HUES48 (cell line): ENCODE measurements at regions not wholly inside any gene's neighbourhood (a gene's known extent, or its start where the extent isn't known, plus 50 kb on each side); places are given as distances from the start of the nearest gene placed in this dataset.

Experiments used
- H3K27ac ChIP-seq: one replicate; pipeline ENCODE4 v1.7.0; 2013; ENCODE audit warnings: low read depth, low read length, inconsistent platforms
- H3K27me3 ChIP-seq: 2 replicates; pipeline ENCODE4 v1.6.1; 2013; ENCODE audit warnings: mild to moderate bottlenecking, low read length; ENCODE audit not compliant: control insufficient read depth, insufficient read depth
- H3K36me3 ChIP-seq: 2 replicates; pipeline ENCODE4 v1.6.1; 2013; ENCODE audit warnings: low read length; ENCODE audit not compliant: control insufficient read depth, insufficient read depth
- H3K4me1 ChIP-seq: 2 replicates; pipeline ENCODE4 v1.6.1; 2013; ENCODE audit warnings: mild to moderate bottlenecking, low read length; ENCODE audit not compliant: control insufficient read depth, insufficient read depth
- H3K4me3 ChIP-seq: 2 replicates; pipeline ENCODE4 v1.5.1; 2013; ENCODE audit warnings: mild to moderate bottlenecking, low read depth, low read length
- H3K9ac ChIP-seq: 2 replicates; pipeline ENCODE4 v1.6.1; 2013; ENCODE audit warnings: mild to moderate bottlenecking, low read depth, low read length, moderate library complexity
- H3K9me3 ChIP-seq: 2 replicates; pipeline ENCODE4 v1.6.1; 2013; ENCODE audit warnings: low read length; ENCODE audit not compliant: control insufficient read depth, insufficient read depth

- no peaks in the 10 kb centered on the region; the same call in 1 of the 2 replicates for H3K9me3 ChIP-seq
- no peak overlapping the region for H3K4me3 ChIP-seq
- H3K9ac ChIP-seq = no peak overlapping the region
- no peaks in the 10 kb centered on the region for H3K36me3 ChIP-seq
- H3K27me3 ChIP-seq = 0 out of 2 replicates have a peak, but pooled peaks cover 3% of the 10 kb centered on the region
- H3K4me1 ChIP-seq = no peaks in the 10 kb centered on the region
- no peak overlapping the region for H3K27ac ChIP-seq
These were observed 152.8 kb upstream of the WSCD2 start for GRCh38 chr12:107976331-107976730.

GRCh38 chr12:107978201-107978600, 150.9 kb upstream of the WSCD2 start:
- H3K27me3 ChIP-seq = 0 out of 2 replicates have a peak, but pooled peaks cover 3% of the 10 kb centered on the region
- H3K9ac ChIP-seq = no peak overlapping the region
- H3K36me3 ChIP-seq = no peaks in the 10 kb centered on the region
- no peak overlapping the region for H3K27ac ChIP-seq
- no peaks in the 10 kb centered on the region for H3K4me1 ChIP-seq
- no peak overlapping the region for H3K4me3 ChIP-seq
- no peaks in the 10 kb centered on the region; the same call in 1 of the 2 replicates for H3K9me3 ChIP-seq

- no peaks in the 10 kb centered on the region for H3K36me3 ChIP-seq
- H3K27ac ChIP-seq = no peak overlapping the region
- H3K9ac ChIP-seq = no peak overlapping the region
- H3K9me3 ChIP-seq = no peaks in the 10 kb centered on the region; the same call in 1 of the 2 replicates
- 0 out of 2 replicates have a peak, but pooled peaks cover 3% of the 10 kb centered on the region for H3K27me3 ChIP-seq
- no peaks in the 10 kb centered on the region for H3K4me1 ChIP-seq
- H3K4me3 ChIP-seq = no peak overlapping the region
These were observed 150.4 kb upstream of the WSCD2 start for GRCh38 chr12:107978641-107979040.

- Histone ChIP-seq H3K36me3 (no peaks in the 10 kb centered on the region), H3K27me3 (peaks cover 3% of the 10 kb centered on the region; the same call in 1 of the 2 replicates), H3K27ac (no peak overlapping the region), H3K4me1 (no peaks in the 10 kb centered on the region), H3K9me3 (no peaks in the 10 kb centered on the region), H3K9ac (no peak overlapping the region), H3K4me3 (no peak overlapping the region)
These were observed 145.2 kb upstream of the WSCD2 start for GRCh38 chr12:107983756-107984472.

- Histone ChIP-seq H3K4me3 (no peak overlapping the region), H3K9me3 (no peaks in the 10 kb centered on the region), H3K36me3 (no peaks in the 10 kb centered on the region), H3K9ac (no peak overlapping the region), H3K4me1 (no peaks in the 10 kb centered on the region), H3K27me3 (peaks cover 3% of the 10 kb centered on the region; the same call in 1 of the 2 replicates), H3K27ac (no peak overlapping the region)
These were observed 144.1 kb upstream of the WSCD2 start for GRCh38 chr12:107984973-107985372.

- Histone ChIP-seq H3K27ac (no peak overlapping the region), H3K4me1 (no peaks in the 10 kb centered on the region), H3K4me3 (no peak overlapping the region), H3K9ac (no peak overlapping the region), H3K27me3 (no peaks in the 10 kb centered on the region; the same call in 1 of the 2 replicates), H3K36me3 (no peaks in the 10 kb centered on the region), H3K9me3 (no peaks in the 10 kb centered on the region)
These were observed 142.9 kb upstream of the WSCD2 start for GRCh38 chr12:107986183-107986582.

GRCh38 chr12:107990325-107990724, 138.8 kb upstream of the WSCD2 start:
- H3K36me3 ChIP-seq = no peaks in the 10 kb centered on the region
- no peak overlapping the region for H3K27ac ChIP-seq
- H3K9me3 ChIP-seq = no peaks in the 10 kb centered on the region
- H3K4me3 ChIP-seq = no peak overlapping the region
- no peak overlapping the region for H3K9ac ChIP-seq
- H3K4me1 ChIP-seq = no peaks in the 10 kb centered on the region
- H3K27me3 ChIP-seq = no peaks in the 10 kb centered on the region

GRCh38 chr12:107992029-107992428, 137.1 kb upstream of the WSCD2 start:
- Histone ChIP-seq H3K27ac (no peak overlapping the region), H3K4me1 (no peaks in the 10 kb centered on the region), H3K27me3 (no peaks in the 10 kb centered on the region), H3K4me3 (no peak overlapping the region), H3K9ac (no peak overlapping the region), H3K9me3 (no peaks in the 10 kb centered on the region), H3K36me3 (no peaks in the 10 kb centered on the region)

GRCh38 chr12:107992870-107993451, 136.1 kb upstream of the WSCD2 start:
- H3K4me1 ChIP-seq = no peaks in the 10 kb centered on the region
- H3K9me3 ChIP-seq = no peaks in the 10 kb centered on the region
- H3K36me3 ChIP-seq = no peaks in the 10 kb centered on the region
- no peaks in the 10 kb centered on the region for H3K27me3 ChIP-seq
- no peak overlapping the region for H3K4me3 ChIP-seq
- no peak overlapping the region for H3K9ac ChIP-seq
- no peak overlapping the region for H3K27ac ChIP-seq

GRCh38 chr12:107998863-107999262, 130.2 kb upstream of the WSCD2 start:
- Histone ChIP-seq H3K9ac (no peak overlapping the region), H3K27me3 (no peaks in the 10 kb centered on the region)

GRCh38 chr12:108000111-108000510, 129.0 kb upstream of the WSCD2 start:
- H3K9ac ChIP-seq = no peak overlapping the region

More at GRCh38 chr12:107998863-107999262, 130.2 kb upstream of the WSCD2 start:
- no peak overlapping the region for H3K27ac ChIP-seq
- H3K36me3 ChIP-seq = no peaks in the 10 kb centered on the region
- H3K9me3 ChIP-seq = no peaks in the 10 kb centered on the region
- no peaks in the 10 kb centered on the region for H3K4me1 ChIP-seq
- H3K4me3 ChIP-seq = no peak overlapping the region

More at GRCh38 chr12:108000111-108000510, 129.0 kb upstream of the WSCD2 start:
- Histone ChIP-seq H3K36me3 (no peaks in the 10 kb centered on the region), H3K4me3 (no peak overlapping the region), H3K9me3 (no peaks in the 10 kb centered on the region), H3K4me1 (no peaks in the 10 kb centered on the region), H3K27ac (no peak overlapping the region), H3K27me3 (no peaks in the 10 kb centered on the region)
